ENCODE measurements at regions not wholly inside any gene's neighbourhood (a gene's known extent, or its start where the extent isn't known, plus 50 kb on each side); places are given as distances from the start of the nearest gene placed in this dataset.

DNA sequence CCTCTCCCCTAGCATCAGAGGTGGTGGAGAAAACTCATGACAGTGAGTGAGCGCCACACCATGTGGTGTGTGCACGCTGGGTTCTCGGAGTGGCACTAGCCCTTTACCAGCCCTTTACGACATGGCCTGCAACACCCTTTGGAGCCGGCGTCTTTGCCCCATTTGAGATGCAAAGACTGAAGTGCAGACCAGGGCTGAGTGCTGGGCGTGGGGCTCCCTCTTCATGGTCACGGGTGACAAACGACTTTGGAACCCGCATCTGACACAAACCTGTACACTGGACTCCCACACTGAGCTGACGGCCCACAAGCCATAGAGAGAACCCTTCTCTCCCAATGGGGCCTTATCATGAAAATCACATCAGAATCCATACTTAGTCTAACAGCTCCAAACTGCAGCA lies 76.8 kb upstream of the ALDH1L1 start:
- CTCF ChIA-PET: interaction anchor here (1.4 to 3.1 kb wide), 2 partner anchors 91 to 123 kb away, joined by 3 to 15 read pairs; no protein-coding TSS in a partner anchor

GRCh38 chr3:126256251-126256650 lies 75.9 kb upstream of the ALDH1L1 start:
- H3K4me1 ChIP-seq (ENCODE audit: control insufficient read depth in 1 of 2, insufficient read depth in 2 of 2, low read depth in 1 of 2, low read length in 1 of 2): peaks cover 1 to 3% of the 10 kb centered on the region in 2 experiments; a peak in 2 of 4 replicates
- TF ChIP-seq TAF1 (IDR thresholded peaks at IDR 0.05; ENCODE audit: borderline replicate concordance, low read depth, low read length) (no peak), SIN3A (IDR thresholded peaks at IDR 0.05; ENCODE audit: borderline replicate concordance, low read depth, low read length) (no peak), MAX (IDR thresholded peaks at IDR 0.05; ENCODE audit: low read depth) (no peak), RAD21 (IDR thresholded peaks at IDR 0.05; ENCODE audit: low read length) (no peak), CHD2 (IDR thresholded peaks at IDR 0.05; ENCODE audit: low read length, partially characterized antibody) (no peak), EP300 (IDR thresholded peaks at IDR 0.05; ENCODE audit: borderline replicate concordance in 1 of 2, low read depth in 1 of 2, low read length in 1 of 2) (no peak), NFIC (IDR thresholded peaks at IDR 0.05; ENCODE audit: borderline replicate concordance) (no peak), RFX5 (IDR thresholded peaks at IDR 0.05; ENCODE audit: low read length) (no peak), FOXM1 (IDR thresholded peaks at IDR 0.05; ENCODE audit: low read depth) (no peak), ELF1 (IDR thresholded peaks at IDR 0.05) (no peak), RCOR1 (IDR thresholded peaks at IDR 0.05; ENCODE audit: low read length) (no peak), GATA2 (CRISPR knock-in tag; IDR thresholded peaks at IDR 0.05) (no peak), RXRA (IDR thresholded peaks at IDR 0.05; ENCODE audit: borderline replicate concordance, low read depth) (no peak), PBX3 (IDR thresholded peaks at IDR 0.05) (no peak), MEF2A (IDR thresholded peaks at IDR 0.05; ENCODE audit: borderline replicate concordance, low read depth) (no peak), FOXJ3 (CRISPR knock-in tag; IDR thresholded peaks at IDR 0.05) (no peak), TCF12 (IDR thresholded peaks at IDR 0.05) (no peak)
- TF ChIP-seq, protein P1, sequence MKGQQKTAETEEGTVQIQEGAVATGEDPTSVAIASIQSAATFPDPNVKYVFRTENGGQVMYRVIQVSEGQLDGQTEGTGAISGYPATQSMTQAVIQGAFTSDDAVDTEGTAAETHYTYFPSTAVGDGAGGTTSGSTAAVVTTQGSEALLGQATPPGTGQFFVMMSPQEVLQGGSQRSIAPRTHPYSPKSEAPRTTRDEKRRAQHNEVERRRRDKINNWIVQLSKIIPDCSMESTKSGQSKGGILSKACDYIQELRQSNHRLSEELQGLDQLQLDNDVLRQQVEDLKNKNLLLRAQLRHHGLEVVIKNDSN (IDR thresholded peaks at IDR 0.05; ENCODE audit: borderline replicate concordance, low read depth): no peak
- H3K4me2 ChIP-seq: no peak overlapping the region
- WGBS (ENCODE audit: low lambda C conversion rate): 40% methylated on average over 7 of the region's 7 CpGs
- no peaks in the 10 kb centered on the region for H3K36me3 ChIP-seq (replicated peaks in 1 of 2; ENCODE audit: control insufficient read depth in 1 of 2, insufficient read depth in 2 of 2, low read length in 1 of 2)
- H3K9me2 ChIP-seq: no peaks in the 10 kb centered on the region
- no peaks in the 10 kb centered on the region for H3K79me2 ChIP-seq (ENCODE audit: insufficient read depth)
- H4K20me1 ChIP-seq (ENCODE audit: insufficient read depth): no peaks in the 10 kb centered on the region
- no peak overlapping the region for H3K27ac ChIP-seq (ENCODE audit: low read depth in 2 of 2, low read length in 1 of 2)
- no peak for DNase-seq
- no peaks in the 10 kb centered on the region for H3K27me3 ChIP-seq (ENCODE audit: insufficient read depth)
- H2AFZ ChIP-seq (ENCODE audit: low read depth): no peak overlapping the region
- H3F3A ChIP-seq (replicated peaks; ENCODE audit: insufficient read depth): no peaks in the 10 kb centered on the region
- no peak overlapping the region for H3K9ac ChIP-seq
- H3K9me3 ChIP-seq: no peaks in the 10 kb centered on the region
- ChIA-PET CTCF (interaction anchor here (1.1 kb wide), 1 partner anchor 122 kb away, joined by 3 read pairs; no protein-coding TSS in a partner anchor), POLR2A (no interaction called here)
- no peak overlapping the region for H3K4me3 ChIP-seq (ENCODE audit: low read depth in 2 of 2, low read length in 1 of 2)

More for the DNA sequence above, 76.8 kb upstream of the ALDH1L1 start:
- no peak for DNase-seq
- TF ChIP-seq REST (IDR thresholded peaks at IDR 0.05; ENCODE audit: low read depth, low read length) (no peak), FOXM1 (IDR thresholded peaks at IDR 0.05; ENCODE audit: low read depth) (no peak), RCOR1 (IDR thresholded peaks at IDR 0.05; ENCODE audit: low read length) (no peak)
- Histone ChIP-seq H4K20me1 (ENCODE audit: insufficient read depth) (no peaks in the 10 kb centered on the region), H3K27me3 (ENCODE audit: insufficient read depth) (no peaks in the 10 kb centered on the region), H3K36me3 (replicated peaks in 1 of 2; ENCODE audit: control insufficient read depth in 1 of 2, insufficient read depth in 2 of 2, low read length in 1 of 2) (no peaks in the 10 kb centered on the region), H3K9me3 (no peaks in the 10 kb centered on the region), H3F3A (replicated peaks; ENCODE audit: insufficient read depth) (no peaks in the 10 kb centered on the region), H3K4me3 (ENCODE audit: low read depth in 2 of 2, low read length in 1 of 2) (no peak overlapping the region), H3K4me2 (no peak overlapping the region), H3K9ac (no peak overlapping the region), H3K27ac (ENCODE audit: low read depth in 2 of 2, low read length in 1 of 2) (no peak overlapping the region), H3K9me2 (no peaks in the 10 kb centered on the region), H2AFZ (ENCODE audit: low read depth) (no peak overlapping the region), H3K4me1 (ENCODE audit: control insufficient read depth in 1 of 2, insufficient read depth in 2 of 2, low read depth in 1 of 2, low read length in 1 of 2) (peaks cover 3 to 4% of the 10 kb centered on the region in 2 experiments; a peak in 2 of 4 replicates), H3K79me2 (ENCODE audit: insufficient read depth) (no peaks in the 10 kb centered on the region)
- POLR2A ChIA-PET: no interaction called here
- 68% methylated on average over 7 of the region's 11 CpGs for WGBS (ENCODE audit: low lambda C conversion rate)

All from SK-N-SH (cell line).